HG02938 (cell line): ENCODE measurements at regions not wholly inside any gene's neighbourhood (a gene's known extent, or its start where the extent isn't known, plus 50 kb on each side); places are given as distances from the start of the nearest gene placed in this dataset.

Source experiments
- ATAC-seq: cut with Tn5 transposase; IDR thresholded peaks from one replicate; pipeline ENCODE4 v1.9.1; 2021; ENCODE audit warnings: mild to moderate bottlenecking, moderate library complexity; ENCODE audit not compliant: unreplicated experiment

DNA sequence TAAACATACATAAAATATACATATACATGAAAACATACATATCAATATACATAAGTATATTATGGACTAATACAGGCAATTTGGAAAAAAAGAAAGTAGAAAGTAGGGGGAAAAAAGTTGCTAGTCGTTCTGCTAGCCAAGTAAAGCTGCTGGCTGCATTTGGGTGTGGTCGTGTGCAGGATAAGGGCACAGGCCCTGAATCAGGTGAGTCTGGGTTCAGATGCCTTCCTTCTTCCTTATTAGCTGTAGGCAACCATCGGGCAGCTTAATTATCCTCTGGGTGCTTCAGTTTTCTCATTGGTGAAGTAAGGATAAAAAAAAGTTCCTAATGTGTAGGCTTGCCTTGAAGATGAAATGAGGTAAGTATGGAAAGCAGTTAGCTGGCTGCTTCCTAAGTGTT, 59.2 kb upstream of the SPRY4 start:
- ATAC-seq = no peak

DNA sequence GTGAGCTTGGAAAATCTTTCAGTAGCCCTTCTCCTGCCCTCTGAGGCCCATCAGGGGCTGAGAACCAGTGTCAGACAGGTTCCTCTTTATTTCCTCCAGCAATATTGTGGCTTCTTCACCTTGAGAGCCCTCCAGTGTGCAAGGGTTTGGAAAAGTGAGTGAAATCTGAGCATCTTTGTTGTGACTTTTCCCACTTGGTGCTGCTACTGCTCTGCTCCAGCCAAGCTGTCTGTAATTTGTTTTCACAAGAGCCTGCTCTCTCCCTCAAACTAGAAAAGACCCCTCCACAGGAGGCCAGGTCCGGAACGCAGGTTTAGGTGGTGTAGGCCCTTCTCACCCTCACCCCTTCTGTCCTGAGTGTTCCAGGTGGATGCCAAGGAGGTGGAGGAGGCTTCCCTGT, 57.4 kb upstream of the SPRY4 start:
- no peak for ATAC-seq

DNA sequence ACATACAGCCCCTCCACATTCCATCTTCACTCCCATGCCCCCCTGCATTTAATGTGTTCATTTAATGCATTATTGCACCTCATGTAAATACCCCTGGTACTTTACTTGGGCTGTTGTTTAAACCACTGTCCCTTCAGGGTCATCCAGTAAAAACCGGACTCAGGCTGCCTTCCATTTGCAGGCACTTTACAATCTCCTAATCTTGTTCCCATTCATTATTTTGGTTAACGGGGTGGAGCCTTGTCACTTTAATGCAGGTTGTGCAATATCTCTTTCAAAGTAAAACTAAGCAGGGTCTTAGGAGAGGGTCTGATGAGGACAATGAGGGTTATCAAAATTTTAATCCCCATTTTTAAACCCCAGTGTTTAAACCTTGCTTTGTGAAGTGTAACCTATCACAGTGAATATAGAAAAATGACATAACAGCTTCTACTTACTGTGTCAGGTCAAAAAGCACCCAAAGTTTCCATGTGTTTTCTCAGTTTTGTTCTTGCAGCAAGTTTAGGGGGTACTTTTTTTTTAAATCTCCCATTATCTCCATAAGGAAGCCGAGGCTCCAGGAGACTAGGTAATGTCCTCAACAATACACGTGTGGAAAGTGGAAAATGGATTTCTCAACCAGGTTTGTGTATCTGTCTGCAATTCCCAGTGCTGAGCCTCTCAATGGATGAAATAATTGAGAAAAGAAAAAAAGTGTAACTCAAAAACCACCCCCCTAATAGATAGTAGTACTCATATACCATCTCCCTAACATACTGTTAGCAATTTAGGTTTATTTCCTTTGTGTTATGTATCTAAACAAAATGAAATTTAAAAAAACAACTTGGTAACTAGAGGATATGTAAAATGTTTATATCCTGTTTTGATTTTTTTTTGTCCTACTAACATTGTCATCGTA, 54.2 kb upstream of the SPRY4 start:
- no peak for ATAC-seq

DNA sequence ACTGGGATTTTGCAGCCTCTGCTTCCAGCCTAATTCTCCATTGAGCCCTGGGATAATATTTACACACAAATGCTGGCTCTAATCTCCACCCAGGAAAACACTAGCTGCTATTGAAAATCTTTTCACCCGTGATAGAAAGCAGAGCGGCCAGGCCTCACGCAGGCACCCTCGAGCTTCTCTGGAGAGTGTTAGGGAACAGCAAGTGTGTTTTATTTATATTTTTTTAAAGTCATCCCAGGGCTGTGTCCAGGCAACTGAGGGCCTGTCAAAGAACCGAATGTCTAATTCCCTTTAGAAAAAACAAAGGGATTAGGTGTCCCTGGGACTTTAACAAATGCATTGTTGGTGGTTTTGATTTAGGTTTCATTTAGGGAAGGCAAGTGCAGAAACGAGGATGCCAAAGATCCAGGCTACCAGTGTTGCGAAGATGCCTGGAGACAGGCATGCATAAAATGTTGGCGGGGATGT, 51.2 kb upstream of the SPRY4 start:
- ATAC-seq = no peak
